ENCODE measurements at regions not wholly inside any gene's neighbourhood (a gene's known extent, or its start where the extent isn't known, plus 50 kb on each side); places are given as distances from the start of the nearest gene placed in this dataset.
A peak's percentile ranks its signal among the peaks of the same experiment; 100 is the strongest.

DNA sequence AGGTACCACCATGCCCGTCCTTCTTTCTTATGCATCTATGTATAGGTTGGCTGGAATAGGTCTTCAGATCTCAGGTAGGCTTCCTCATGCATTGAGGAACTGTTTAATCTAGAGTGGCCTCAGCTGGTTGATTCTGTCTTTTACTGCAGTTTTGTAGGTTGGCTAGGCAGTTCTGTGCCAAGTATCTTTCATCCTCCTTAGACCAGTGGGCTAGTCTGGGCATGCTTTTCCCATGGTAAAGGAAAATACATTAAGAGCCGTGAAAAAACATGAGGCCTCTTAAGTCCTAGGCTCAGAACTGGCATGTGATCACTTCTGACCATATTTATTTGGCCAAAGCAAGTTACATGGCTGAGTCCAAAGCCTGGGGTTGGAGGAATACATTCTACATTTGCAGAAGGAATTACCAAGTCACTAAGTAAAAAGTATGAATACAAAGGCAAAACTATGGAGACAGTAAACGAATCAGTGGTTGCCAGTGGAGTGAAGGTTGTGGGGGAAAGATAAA lies 137.3 kb downstream of the WIF1 start:
- H3K9ac ChIP-seq (ENCODE audit: low read depth, low read length), result no peak overlapping the region
- peaks cover 5% of the 10 kb centered on the region; the same call in 1 of the 2 replicates for H3K9me3 ChIP-seq (ENCODE audit: control insufficient read depth, insufficient read depth, low read length)
- H3K36me3 ChIP-seq (ENCODE audit: insufficient read depth, low read length), result peaks cover 6% of the 10 kb centered on the region; the same call in 1 of the 2 replicates
- no peaks in the 10 kb centered on the region for H3K4me1 ChIP-seq (ENCODE audit: insufficient read depth, low read length)

DNA sequence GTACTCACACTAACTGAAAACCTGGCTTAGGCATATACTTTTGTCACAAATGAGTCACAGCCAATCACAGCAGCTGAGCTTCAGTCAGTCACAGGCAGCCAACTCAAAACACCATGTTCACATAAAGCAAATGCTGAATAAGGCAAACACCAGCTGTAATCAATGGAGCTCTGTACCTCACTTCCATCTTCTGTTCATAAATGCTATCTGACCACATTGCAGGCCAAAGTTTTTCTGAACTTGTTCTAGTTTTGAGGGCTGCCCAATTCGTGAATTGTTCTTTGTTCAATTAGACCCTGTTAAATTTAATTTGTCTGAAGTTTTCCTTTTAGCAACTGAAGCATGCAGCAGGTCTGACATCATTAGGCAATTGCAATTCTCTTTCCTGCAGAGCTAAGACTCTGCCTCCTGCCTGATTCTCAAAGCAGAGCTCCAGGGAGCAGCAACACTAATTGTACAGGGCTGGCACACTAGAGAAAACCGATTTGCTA lies 129.9 kb downstream of the WIF1 start:
- H3K36me3 ChIP-seq (ENCODE audit: insufficient read depth, low read length), result peaks cover 3% of the 10 kb centered on the region; the same call in 1 of the 2 replicates
- peaks cover 5% of the 10 kb centered on the region for H3K4me1 ChIP-seq (ENCODE audit: insufficient read depth, low read length)
- H3K9ac ChIP-seq (ENCODE audit: low read depth, low read length), result peak overlapping the region; percentile 14; the same call in 1 of the 2 replicates
- peaks cover 13% of the 10 kb centered on the region for H3K9me3 ChIP-seq (ENCODE audit: control insufficient read depth, insufficient read depth, low read length)

DNA sequence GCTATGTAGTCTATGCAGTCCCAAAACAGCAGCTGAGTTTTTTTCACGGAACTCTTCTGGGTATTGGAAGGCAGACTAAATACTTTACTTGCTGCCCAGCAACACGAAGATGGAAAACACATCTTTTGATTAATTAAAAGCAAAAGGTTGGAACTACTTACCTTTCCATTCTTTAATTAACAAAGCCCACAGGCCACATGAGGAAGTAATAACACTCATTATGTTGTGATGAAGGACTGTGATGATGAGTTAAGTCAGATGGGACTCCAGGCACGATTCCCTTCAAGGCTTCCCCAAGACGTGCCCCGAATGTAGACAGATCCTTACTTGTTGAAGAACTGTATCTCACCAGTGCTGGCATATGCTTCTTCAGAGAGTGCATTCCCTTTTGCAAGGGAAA lies 129.0 kb downstream of the WIF1 start:
- Histone ChIP-seq H3K4me1 (ENCODE audit: insufficient read depth, low read length) (peaks cover 5% of the 10 kb centered on the region), H3K9ac (ENCODE audit: low read depth, low read length) (peak overlapping the region; percentile 14; the same call in 1 of the 2 replicates), H3K9me3 (ENCODE audit: control insufficient read depth, insufficient read depth, low read length) (peaks cover 13% of the 10 kb centered on the region), H3K36me3 (ENCODE audit: insufficient read depth, low read length) (peaks cover 3% of the 10 kb centered on the region; the same call in 1 of the 2 replicates)

DNA sequence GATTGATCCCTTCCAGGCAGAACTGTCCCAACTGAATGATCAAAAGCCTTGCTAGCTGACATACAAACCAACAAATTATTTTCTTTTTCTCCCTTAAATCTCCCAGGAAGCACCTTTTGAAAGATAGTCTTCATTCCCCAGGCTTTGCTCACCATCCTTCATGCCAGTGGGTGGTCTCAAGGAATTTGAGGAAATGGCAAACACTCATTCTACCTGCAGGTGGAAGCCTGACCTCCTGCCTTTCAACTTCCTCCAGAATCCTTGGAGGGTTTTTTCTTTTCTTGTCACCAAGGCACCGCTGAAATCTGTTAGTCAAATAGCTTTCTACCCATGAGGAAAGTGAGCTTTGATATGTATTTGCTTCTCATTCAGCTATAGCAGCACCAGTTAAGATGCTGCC lies 128.5 kb downstream of the WIF1 start:
- peaks cover 13% of the 10 kb centered on the region for H3K9me3 ChIP-seq (ENCODE audit: control insufficient read depth, insufficient read depth, low read length)
- peak overlapping the region; percentile 14; the same call in 1 of the 2 replicates for H3K9ac ChIP-seq (ENCODE audit: low read depth, low read length)
- H3K4me1 ChIP-seq (ENCODE audit: insufficient read depth, low read length), result peaks cover 5% of the 10 kb centered on the region
- H3K36me3 ChIP-seq (ENCODE audit: insufficient read depth, low read length), result peaks cover 3% of the 10 kb centered on the region; the same call in 1 of the 2 replicates

DNA sequence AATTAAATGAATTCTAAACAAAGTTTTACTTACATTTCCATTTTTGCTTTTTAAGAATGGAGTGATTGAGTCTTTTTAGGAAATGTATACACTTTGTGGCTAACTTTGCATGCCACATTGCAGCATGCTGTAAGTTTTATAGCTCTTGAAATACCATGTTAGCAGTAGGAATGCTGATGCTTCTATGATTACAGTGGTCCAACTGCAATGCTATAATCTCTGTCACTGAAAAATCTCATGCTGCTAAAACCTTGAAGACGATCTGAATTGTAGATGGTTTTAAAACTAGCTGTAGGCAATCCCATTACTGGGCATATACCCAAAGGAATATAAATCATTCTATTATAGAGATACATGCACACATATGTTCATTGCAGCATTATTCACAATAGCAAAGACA lies 127.6 kb downstream of the WIF1 start:
- peaks cover 3% of the 10 kb centered on the region; the same call in 1 of the 2 replicates for H3K36me3 ChIP-seq (ENCODE audit: insufficient read depth, low read length)
- H3K4me1 ChIP-seq (ENCODE audit: insufficient read depth, low read length), result peaks cover 5% of the 10 kb centered on the region
- H3K9ac ChIP-seq (ENCODE audit: low read depth, low read length), result no peak overlapping the region
- H3K9me3 ChIP-seq (ENCODE audit: control insufficient read depth, insufficient read depth, low read length), result peaks cover 13% of the 10 kb centered on the region

DNA sequence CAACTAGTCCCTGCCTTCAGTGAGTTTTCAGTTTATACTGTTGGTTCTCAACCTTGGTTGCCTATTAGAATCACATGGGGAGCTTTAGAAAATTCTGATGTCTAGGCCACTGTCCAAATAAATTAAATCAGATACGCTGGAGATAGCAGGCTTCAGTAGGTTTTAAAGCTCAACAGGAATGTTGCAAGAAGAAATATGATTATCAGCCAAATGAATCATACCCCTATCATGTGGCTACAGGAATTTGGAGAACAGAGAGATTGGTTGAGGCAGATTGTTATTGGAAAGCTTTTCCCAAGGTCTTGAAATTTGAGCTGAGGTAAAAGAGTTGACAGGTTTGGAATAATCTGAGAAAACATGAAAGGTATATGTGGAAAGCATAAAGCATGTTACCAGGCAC lies 125.3 kb downstream of the WIF1 start:
- Histone ChIP-seq H3K4me1 (ENCODE audit: insufficient read depth, low read length) (peaks cover 15% of the 10 kb centered on the region), H3K36me3 (ENCODE audit: insufficient read depth, low read length) (no peaks in the 10 kb centered on the region), H3K9me3 (ENCODE audit: control insufficient read depth, insufficient read depth, low read length) (peaks cover 8% of the 10 kb centered on the region; the same call in 1 of the 2 replicates), H3K9ac (ENCODE audit: low read depth, low read length) (no peak overlapping the region)

DNA sequence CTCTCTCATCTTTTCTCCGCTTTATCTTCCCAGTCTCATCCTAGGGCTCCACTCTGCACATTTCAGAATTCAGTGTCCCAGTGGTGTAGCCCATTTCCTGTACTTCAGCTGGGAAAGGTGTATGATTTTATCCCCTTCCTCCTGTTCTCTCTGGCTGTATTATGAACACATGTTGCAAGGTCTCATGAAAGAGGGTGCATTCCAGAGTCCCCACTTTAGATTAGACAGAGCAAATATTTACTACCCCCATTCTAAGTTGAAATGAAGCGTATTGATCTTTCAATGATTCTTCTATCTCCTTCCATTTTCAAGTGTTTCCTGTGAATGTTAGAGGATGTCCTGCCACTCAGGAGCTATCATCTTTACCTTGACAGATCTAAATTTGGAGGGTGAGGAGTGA lies 123.2 kb downstream of the WIF1 start:
- no peaks in the 10 kb centered on the region for H3K36me3 ChIP-seq (ENCODE audit: insufficient read depth, low read length)
- H3K9me3 ChIP-seq (ENCODE audit: control insufficient read depth, insufficient read depth, low read length), result peaks cover 8% of the 10 kb centered on the region; the same call in 1 of the 2 replicates
- H3K4me1 ChIP-seq (ENCODE audit: insufficient read depth, low read length), result peaks cover 15% of the 10 kb centered on the region
- H3K9ac ChIP-seq (ENCODE audit: low read depth, low read length), result no peak overlapping the region

DNA sequence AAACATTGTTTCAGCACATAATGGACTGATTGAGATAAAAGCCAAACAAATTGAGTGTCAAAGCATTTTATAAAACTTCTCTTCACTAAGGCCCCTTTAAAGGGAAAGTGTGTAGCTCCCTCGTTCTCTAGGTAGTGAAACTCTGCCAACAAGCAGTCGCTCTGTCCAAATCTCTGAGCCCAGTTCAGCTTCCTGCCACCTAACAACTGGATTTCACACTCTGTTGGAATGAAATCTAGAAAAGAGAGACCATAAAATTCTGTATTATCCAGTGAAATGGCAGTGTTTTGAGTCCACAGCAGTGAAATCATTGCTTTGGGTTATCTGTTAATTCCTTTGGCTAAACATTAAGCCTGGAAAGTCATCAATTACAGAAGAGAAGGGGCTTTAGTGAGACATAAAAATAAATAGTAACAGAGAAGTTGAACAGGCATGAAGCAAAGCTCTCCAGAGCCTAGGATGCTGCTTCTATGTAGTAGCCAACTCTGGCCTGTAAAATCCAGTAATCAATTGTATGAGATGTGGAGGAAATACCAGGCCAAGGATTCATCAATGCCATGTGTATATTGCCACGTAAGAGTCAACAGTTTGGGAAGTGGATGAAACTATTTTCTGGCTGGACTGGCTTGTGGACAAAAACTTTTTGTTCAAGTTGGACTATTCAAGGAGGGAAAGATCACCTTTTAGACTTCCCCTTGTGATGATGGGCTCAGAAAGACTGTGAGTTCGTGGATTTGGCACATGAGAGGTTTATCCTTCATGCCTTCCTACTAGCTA lies 122.5 kb downstream of the WIF1 start:
- H3K36me3 ChIP-seq (ENCODE audit: insufficient read depth, low read length), result no peaks in the 10 kb centered on the region
- no peak overlapping the region for H3K9ac ChIP-seq (ENCODE audit: low read depth, low read length)
- H3K9me3 ChIP-seq (ENCODE audit: control insufficient read depth, insufficient read depth, low read length), result peaks cover 8% of the 10 kb centered on the region; the same call in 1 of the 2 replicates
- H3K4me1 ChIP-seq (ENCODE audit: insufficient read depth, low read length), result peaks cover 10% of the 10 kb centered on the region

DNA sequence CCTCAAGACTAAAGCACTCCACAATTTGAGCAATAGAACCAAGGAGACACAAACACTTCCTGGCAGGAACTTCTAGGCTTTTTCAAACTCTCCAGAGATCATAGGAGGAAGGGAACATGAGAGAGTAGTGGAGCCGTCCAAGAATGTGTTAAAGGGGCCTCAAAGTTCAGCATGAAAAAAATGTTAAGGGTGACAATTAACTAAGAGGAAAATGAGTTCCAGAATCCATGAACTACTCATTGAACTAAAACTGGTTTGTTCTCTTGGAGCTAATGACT lies 122.0 kb downstream of the WIF1 start:
- H3K4me1 ChIP-seq (ENCODE audit: insufficient read depth, low read length), result peaks cover 10% of the 10 kb centered on the region

More for the DNA sequence above, 122.0 kb downstream of the WIF1 start:
- Histone ChIP-seq H3K36me3 (ENCODE audit: insufficient read depth, low read length) (no peaks in the 10 kb centered on the region), H3K9ac (ENCODE audit: low read depth, low read length) (no peak overlapping the region), H3K9me3 (ENCODE audit: control insufficient read depth, insufficient read depth, low read length) (peaks cover 8% of the 10 kb centered on the region; the same call in 1 of the 2 replicates)
